ENCODE measurements at regions not wholly inside any gene's neighbourhood (a gene's known extent, or its start where the extent isn't known, plus 50 kb on each side); places are given as distances from the start of the nearest gene placed in this dataset.

DNA sequence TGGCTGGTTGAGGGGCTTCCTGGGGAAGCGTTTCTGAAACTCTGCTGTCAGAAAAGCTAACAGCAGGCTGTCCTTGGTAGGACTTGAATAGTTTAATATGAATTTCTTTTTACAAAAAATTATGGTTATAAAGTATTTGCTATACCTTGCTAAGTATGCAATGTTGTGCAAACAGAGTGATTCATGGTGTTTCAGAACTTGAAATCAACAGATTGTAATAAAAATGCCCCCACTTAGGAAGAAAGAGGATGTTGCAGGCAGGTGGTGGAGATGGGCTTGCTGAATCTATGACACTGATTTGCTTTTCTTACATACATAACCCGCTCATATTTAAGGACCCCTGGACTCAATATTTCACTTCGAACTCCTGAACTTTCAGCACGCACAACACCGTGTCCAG is 211.6 kb downstream of the THBS2 start:
- TF ChIP-seq, protein P1, sequence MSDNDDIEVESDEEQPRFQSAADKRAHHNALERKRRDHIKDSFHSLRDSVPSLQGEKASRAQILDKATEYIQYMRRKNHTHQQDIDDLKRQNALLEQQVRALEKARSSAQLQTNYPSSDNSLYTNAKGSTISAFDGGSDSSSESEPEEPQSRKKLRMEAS (IDR thresholded peaks at IDR 0.05; ENCODE audit: low read depth) = no peak
- TF ChIP-seq, protein P2, sequence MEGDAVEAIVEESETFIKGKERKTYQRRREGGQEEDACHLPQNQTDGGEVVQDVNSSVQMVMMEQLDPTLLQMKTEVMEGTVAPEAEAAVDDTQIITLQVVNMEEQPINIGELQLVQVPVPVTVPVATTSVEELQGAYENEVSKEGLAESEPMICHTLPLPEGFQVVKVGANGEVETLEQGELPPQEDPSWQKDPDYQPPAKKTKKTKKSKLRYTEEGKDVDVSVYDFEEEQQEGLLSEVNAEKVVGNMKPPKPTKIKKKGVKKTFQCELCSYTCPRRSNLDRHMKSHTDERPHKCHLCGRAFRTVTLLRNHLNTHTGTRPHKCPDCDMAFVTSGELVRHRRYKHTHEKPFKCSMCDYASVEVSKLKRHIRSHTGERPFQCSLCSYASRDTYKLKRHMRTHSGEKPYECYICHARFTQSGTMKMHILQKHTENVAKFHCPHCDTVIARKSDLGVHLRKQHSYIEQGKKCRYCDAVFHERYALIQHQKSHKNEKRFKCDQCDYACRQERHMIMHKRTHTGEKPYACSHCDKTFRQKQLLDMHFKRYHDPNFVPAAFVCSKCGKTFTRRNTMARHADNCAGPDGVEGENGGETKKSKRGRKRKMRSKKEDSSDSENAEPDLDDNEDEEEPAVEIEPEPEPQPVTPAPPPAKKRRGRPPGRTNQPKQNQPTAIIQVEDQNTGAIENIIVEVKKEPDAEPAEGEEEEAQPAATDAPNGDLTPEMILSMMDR (IDR thresholded peaks at IDR 0.05) = no peak
- no peak for TF ChIP-seq EP300 (IDR thresholded peaks at IDR 0.05; ENCODE audit: borderline replicate concordance in 1 of 2, low read depth in 1 of 2, low read length in 1 of 2)
- TF ChIP-seq SIN3A (IDR thresholded peaks at IDR 0.05; ENCODE audit: borderline replicate concordance, low read depth, low read length) = no peak
- no peak for TF ChIP-seq NRF1 (IDR thresholded peaks at IDR 0.05; ENCODE audit: low read depth, low read length)
- TF ChIP-seq TCF12 (IDR thresholded peaks at IDR 0.05) = no peak
- no peak for TF ChIP-seq RFX5 (IDR thresholded peaks at IDR 0.05; ENCODE audit: low read length)
- TF ChIP-seq, protein P3, sequence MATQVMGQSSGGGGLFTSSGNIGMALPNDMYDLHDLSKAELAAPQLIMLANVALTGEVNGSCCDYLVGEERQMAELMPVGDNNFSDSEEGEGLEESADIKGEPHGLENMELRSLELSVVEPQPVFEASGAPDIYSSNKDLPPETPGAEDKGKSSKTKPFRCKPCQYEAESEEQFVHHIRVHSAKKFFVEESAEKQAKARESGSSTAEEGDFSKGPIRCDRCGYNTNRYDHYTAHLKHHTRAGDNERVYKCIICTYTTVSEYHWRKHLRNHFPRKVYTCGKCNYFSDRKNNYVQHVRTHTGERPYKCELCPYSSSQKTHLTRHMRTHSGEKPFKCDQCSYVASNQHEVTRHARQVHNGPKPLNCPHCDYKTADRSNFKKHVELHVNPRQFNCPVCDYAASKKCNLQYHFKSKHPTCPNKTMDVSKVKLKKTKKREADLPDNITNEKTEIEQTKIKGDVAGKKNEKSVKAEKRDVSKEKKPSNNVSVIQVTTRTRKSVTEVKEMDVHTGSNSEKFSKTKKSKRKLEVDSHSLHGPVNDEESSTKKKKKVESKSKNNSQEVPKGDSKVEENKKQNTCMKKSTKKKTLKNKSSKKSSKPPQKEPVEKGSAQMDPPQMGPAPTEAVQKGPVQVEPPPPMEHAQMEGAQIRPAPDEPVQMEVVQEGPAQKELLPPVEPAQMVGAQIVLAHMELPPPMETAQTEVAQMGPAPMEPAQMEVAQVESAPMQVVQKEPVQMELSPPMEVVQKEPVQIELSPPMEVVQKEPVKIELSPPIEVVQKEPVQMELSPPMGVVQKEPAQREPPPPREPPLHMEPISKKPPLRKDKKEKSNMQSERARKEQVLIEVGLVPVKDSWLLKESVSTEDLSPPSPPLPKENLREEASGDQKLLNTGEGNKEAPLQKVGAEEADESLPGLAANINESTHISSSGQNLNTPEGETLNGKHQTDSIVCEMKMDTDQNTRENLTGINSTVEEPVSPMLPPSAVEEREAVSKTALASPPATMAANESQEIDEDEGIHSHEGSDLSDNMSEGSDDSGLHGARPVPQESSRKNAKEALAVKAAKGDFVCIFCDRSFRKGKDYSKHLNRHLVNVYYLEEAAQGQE (IDR thresholded peaks at IDR 0.05; ENCODE audit: low read depth, low read length) = no peak
- TF ChIP-seq SMC3 (IDR thresholded peaks at IDR 0.05; ENCODE audit: low read depth, low read length) = no peak
- TF ChIP-seq POLR2AphosphoS5 (IDR thresholded peaks at IDR 0.05; ENCODE audit: low read depth, low read length) = no peak
- TF ChIP-seq MXI1 (IDR thresholded peaks at IDR 0.05; ENCODE audit: low read depth, low read length) = no peak
- no peak for TF ChIP-seq ELF1 (IDR thresholded peaks at IDR 0.05)
- no peak for TF ChIP-seq TAF1 (IDR thresholded peaks at IDR 0.05; ENCODE audit: borderline replicate concordance, low read depth, low read length)
- TF ChIP-seq, protein P4, sequence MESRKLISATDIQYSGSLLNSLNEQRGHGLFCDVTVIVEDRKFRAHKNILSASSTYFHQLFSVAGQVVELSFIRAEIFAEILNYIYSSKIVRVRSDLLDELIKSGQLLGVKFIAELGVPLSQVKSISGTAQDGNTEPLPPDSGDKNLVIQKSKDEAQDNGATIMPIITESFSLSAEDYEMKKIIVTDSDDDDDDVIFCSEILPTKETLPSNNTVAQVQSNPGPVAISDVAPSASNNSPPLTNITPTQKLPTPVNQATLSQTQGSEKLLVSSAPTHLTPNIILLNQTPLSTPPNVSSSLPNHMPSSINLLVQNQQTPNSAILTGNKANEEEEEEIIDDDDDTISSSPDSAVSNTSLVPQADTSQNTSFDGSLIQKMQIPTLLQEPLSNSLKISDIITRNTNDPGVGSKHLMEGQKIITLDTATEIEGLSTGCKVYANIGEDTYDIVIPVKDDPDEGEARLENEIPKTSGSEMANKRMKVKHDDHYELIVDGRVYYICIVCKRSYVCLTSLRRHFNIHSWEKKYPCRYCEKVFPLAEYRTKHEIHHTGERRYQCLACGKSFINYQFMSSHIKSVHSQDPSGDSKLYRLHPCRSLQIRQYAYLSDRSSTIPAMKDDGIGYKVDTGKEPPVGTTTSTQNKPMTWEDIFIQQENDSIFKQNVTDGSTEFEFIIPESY (IDR thresholded peaks at IDR 0.05; ENCODE audit: borderline replicate concordance, low read depth) = no peak
